Right ventricle myocardium inferior (tissue), 1 donor: ENCODE measurements at regions not wholly inside any gene's neighbourhood (a gene's known extent, or its start where the extent isn't known, plus 50 kb on each side); places are given as distances from the start of the nearest gene placed in this dataset.
"Not testable (repeated sequence)": the region's sequence is repeated elsewhere in the genome, so short reads cannot be mapped to it uniquely, and the experiment has no call there.

Source experiments
- ATAC-seq: fragments of 200-7000 bp; cut with Tn5 transposase; one replicate; pipeline ENCODE4 v1.9.1; 2020; ENCODE audit warnings: mild to moderate bottlenecking, moderate library complexity
- DNase-seq: peaks from one replicate; pipeline ENCODE4 v3.0.0; 2021; ENCODE audit errors: missing footprints
- intact Hi-C: fragments of 100-400 bp; cut with DNase I; formaldehyde crosslinking; loops from one replicate; pipeline ENCODE4 v1.11.0; 2022
- donor health status: DM: no; HTN: yes; CAD: no; lungs with severe emphysema.

DNA sequence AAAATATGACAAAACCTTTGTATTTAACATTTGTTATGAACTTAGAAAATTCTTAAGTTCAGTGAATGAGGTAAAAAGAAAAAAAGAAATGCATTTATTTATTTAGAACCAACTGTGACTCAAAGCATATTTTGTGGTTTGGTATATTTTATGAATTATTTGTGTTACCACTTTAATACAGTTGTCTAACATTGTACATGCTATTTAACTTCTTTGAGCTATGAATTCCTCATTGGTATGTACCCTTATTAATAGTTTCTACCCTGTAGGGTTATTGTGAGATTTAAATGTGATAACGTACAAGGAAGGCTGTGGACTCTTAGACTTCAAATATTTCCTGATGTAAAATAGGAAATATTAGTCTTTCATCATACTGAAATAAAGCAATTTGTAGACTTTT lies 162.6 kb downstream of the MMUT start:
- ATAC-seq (no peak), DNase-seq (no peak)
- intact Hi-C loops, result no loop called here

GRCh38 chr6:49299279-49299678 lies 163.8 kb downstream of the MMUT start:
- ATAC-seq (no peak), DNase-seq (no peak)
- intact Hi-C loops, result no loop called here

DNA sequence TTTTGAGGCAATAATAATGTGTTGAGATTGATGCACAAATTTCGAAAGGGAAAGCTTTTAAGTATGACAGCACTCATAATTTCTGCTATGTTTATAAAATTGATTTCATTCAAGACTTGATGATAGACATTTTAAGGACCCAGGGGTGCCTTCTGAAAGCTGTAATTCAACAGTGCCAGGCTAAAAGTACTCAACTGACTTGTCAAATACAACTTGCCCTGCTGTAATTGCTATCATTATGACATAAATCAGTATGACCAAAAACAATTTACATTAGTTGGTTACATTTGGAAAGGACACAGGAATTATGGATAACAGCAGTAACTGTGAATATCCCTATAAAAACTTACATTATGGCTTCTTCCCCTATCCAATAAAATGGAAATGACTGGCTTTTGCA lies 178.9 kb downstream of the MMUT start:
- intact Hi-C loops, result no loop called here
- DNase-seq, result no peak
- no peak for ATAC-seq

DNA sequence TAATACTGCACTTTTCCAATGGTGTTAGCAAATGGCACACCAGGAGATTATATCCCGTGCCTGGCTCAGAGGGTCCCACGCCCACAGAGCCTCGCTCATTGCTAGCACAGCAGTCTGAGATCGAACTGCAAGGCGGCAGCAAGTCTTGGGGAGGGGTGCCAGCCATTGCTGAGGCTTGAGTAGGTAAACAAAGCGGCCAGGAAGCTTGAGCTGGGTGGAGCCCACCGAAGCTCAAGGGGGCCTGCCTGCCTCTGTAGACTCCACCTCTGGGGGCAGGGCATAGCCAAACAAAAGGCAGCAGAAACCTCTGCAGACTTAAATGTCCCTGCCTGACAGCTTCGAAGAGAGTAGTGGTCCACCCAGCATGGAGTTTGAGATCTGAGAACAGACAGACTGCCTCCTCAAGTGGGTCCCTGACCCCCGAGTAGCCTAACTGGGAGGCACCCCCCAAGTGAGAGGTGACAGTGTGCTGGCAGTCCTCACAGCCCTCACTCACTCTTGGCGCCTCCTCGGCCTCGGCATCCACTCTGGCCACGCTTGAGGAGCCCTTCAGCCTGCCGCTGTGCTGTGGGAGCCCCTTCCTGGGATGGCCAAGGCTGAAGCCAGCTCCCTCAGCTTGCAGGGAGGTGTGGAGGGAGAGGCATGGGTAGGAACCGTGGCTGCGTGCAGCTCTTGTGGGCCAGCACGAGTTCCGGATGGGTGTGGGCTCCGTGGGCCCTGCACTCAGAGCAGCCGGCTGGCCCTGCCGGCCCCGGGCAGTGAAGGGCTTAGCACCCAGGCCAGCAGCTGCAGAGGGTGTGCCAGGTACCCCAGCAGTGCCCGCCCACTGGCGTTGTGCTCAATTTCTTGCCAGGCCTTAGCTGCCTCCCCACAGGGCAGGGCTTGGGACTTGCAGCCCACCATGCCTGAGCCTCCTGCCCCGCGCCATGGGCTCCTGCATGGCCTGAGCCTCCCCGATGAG lies 188.0 kb downstream of the MMUT start:
- intact Hi-C loops, ATAC-seq, DNase-seq: not testable (repeated sequence)

DNA sequence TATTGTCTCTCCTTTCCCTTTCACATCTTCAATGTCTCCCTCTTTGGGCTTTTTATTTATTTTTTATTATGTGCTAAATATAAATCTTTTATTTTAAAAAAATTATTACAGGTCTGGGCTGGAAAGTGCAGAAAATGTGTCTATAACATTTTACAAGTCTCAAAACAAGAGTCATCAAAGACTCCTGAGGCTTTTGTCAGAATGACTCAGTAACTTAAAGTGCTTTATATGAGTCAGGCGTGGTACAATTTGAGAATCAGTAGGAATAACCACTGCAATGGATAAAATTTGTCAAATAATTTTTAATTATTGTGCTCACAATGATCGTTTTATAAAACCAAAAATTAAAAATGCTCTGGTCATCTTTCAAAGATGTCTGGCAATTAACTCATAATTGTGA lies 193.9 kb downstream of the MMUT start:
- DNase-seq (no peak), ATAC-seq (no peak)
- intact Hi-C loops, result no loop called here

- ATAC-seq (no peak), DNase-seq (no peak)
- intact Hi-C loops, result no loop called here
Observed at GRCh38 chr6:49264909-49265308, 198.1 kb downstream of the MMUT start.

DNA sequence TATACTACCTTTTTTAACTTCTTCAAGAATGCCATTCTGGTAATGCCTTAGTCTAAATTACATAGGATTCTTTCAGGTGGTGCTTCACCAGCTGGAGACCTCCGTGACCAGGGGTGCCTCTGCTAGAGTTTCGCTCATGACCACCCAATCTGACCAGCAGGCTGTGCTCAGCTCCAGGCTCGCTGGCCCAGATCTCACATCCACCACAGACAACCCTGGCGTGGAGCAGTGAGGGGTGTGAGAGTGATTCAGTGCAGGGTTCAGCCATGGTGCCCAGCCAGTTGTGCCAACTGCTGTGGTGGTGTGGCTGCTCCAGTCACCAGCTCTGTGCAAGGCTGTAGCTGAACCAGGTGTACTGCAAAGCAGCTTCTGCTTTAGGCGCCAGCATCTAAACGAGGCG lies 198.6 kb downstream of the MMUT start:
- DNase-seq (no peak), ATAC-seq (no peak)
- intact Hi-C loops, result no loop called here

DNA sequence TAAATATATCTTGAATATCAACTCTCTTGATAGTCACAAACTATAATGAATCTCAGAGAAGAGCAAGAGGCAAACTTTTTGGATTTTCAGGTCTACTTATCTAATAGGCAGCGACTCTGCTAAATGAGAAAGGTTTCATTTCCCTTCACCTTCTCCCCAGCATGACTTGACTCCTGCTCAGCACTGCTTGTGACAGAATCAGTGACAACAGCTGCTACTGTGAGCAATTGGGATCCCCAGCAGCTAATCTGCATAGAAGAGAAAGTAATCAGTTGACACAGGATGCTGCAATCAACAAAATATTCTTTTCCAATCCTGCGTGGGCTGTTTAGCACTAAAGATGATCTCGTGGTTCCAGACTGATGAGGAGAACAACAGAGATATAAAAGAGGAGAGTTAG lies 205.5 kb downstream of the MMUT start:
- no peak for DNase-seq
- no peak for ATAC-seq
- intact Hi-C loops, result no loop called here

GRCh38 chr6:49255335-49255734 lies 207.7 kb downstream of the MMUT start:
- no peak for DNase-seq
- no peak for ATAC-seq
- intact Hi-C loops, result no loop called here

DNA sequence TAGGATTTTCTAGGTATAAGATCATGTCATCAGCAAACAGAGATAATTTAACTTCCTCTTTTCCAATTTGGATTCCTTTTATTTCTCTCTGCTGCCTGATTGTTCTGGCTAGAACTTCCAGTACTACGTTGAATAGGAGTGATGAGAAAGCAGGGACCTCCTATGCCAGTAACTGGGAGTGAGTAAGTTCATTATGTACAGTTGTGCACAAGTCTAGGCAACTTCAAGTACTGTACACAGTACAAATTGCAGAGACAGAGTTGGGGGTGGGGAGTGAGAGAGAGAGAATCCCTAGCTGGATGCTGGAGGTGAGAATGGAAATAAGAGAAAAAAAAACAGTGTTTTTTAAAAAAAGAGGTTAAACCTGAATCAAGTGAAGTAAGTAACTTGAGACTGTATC lies 210.2 kb downstream of the MMUT start:
- ATAC-seq, result no peak
- no peak for DNase-seq
- intact Hi-C loops, result no loop called here

GRCh38 chr6:49233483-49233882 lies 229.6 kb downstream of the MMUT start:
- intact Hi-C loops, result no loop called here
- ATAC-seq (no peak), DNase-seq (no peak)

- intact Hi-C loops, result no loop called here
- ATAC-seq (no peak), DNase-seq (no peak)
Observed at GRCh38 chr6:49225471-49225870, 237.6 kb downstream of the MMUT start.

GRCh38 chr6:49220293-49220692 lies 242.8 kb downstream of the MMUT start:
- ATAC-seq (no peak), DNase-seq (no peak)
- intact Hi-C loops, result no loop called here

GRCh38 chr6:49205526-49205925 lies 257.5 kb downstream of the MMUT start:
- ATAC-seq (no peak), DNase-seq (no peak)
- intact Hi-C loops, result no loop called here

DNA sequence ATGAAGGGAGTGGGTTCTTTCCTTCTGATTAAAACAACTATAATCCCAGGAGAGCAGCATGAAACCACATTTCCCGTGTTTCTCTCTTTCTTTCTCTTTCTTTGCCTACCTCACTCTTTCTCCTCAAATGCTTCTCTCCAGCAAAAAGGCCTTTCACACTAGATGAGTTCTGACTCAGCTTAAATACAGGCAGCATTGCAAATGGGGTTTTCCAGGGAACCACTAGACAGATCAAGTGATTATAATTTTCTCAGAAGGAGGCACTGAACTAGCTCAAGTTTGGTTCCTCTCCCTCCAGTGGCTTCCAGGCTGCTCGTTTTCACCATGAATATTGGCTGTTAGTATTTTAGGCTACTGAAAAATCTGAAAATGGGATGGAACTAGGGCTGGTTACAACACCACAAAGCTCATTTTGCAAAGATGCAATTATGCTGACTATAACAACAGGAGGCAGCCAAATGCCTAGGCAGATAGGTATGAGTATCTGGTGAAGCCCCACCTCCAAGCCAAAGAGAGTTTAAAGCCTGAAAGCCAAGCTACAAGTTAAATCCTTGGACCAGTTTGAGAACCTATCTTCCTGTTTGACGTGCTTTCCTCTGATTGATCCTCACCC lies 260.0 kb downstream of the MMUT start:
- intact Hi-C loops, result no loop called here
- DNase-seq (no peak), ATAC-seq (no peak)

- intact Hi-C loops, result no loop called here
- ATAC-seq (no peak), DNase-seq (no peak)
Observed at GRCh38 chr6:49198015-49198414, 265.0 kb downstream of the MMUT start.

GRCh38 chr6:49162379-49162778 lies 300.7 kb downstream of the MMUT start:
- intact Hi-C loops, ATAC-seq: not testable (repeated sequence)

GRCh38 chr6:49155316-49155715 lies 307.7 kb downstream of the MMUT start:
- DNase-seq (no peak), ATAC-seq (no peak)
- intact Hi-C loops, result no loop called here

More at GRCh38 chr6:49162379-49162778, 300.7 kb downstream of the MMUT start:
- DNase-seq, result not testable (repeated sequence)

DNA sequence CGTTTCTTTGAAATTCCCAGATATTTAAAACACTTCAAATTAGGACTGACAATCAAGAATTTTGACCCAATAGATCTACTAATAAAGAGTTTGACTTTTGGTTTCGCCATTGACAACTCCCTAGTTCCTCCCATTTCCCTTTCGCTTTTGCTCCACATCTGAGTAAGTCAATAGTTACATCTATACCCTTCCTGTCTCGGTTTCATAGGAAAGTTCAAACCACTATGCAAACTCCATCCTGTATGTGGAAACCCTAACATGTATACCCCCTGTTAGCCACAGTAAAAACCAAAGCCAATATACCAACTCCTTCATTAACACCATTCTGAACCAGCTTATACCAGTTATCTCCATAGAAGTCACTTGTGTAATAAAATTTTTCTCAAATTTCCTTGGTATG lies 311.1 kb downstream of the MMUT start:
- intact Hi-C loops, result no loop called here
- no peak for ATAC-seq
- DNase-seq, result no peak

DNA sequence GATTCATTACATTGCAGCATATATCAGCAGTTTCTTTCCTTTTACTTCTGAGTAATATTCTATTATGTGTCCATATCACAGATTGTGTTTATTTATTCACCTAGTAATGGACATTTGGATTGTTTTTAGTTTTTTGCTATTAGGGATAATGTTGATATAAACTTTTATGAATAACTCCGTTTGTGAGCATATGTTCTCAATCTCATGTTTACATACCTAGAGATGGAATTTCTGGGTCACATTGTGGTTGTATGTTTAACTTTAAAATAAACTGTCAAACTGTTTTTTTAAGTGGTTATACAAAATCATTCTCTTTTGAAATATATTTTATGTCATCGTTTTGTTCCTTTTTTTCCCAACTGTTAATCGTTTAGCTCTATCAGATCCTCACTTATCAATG lies 311.6 kb downstream of the MMUT start:
- intact Hi-C loops, result no loop called here
- no peak for DNase-seq
- ATAC-seq, result no peak
